ENCODE measurements at regions not wholly inside any gene's neighbourhood (a gene's known extent, or its start where the extent isn't known, plus 50 kb on each side); places are given as distances from the start of the nearest gene placed in this dataset.
"Not testable (repeated sequence)": the region's sequence is repeated elsewhere in the genome, so short reads cannot be mapped to it uniquely, and the experiment has no call there.

DNA sequence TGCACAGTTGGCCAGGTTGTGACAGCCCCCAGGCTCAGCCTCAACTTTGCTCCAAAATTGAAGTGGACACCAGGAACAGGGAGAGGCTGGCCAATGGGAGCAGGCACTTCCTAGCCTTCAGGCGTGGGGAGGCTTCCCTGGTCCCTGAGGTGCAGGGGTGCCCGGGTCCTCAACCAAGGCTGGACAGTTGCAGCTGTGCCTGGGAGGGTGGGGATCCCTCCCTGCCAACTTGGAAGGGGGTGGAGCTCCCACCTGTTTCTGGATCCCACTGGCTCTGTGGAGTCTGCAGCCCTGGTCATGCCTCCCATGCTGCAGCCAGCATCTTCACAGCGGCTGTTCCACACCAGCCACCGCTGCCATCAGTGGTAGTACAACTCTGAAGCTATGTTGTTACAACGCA, 502.8 kb upstream of the SLITRK5 start:
- H3K4me3 ChIP-seq (ENCODE audit: low read length), result no peak overlapping the region
- TF ChIP-seq, protein P1, sequence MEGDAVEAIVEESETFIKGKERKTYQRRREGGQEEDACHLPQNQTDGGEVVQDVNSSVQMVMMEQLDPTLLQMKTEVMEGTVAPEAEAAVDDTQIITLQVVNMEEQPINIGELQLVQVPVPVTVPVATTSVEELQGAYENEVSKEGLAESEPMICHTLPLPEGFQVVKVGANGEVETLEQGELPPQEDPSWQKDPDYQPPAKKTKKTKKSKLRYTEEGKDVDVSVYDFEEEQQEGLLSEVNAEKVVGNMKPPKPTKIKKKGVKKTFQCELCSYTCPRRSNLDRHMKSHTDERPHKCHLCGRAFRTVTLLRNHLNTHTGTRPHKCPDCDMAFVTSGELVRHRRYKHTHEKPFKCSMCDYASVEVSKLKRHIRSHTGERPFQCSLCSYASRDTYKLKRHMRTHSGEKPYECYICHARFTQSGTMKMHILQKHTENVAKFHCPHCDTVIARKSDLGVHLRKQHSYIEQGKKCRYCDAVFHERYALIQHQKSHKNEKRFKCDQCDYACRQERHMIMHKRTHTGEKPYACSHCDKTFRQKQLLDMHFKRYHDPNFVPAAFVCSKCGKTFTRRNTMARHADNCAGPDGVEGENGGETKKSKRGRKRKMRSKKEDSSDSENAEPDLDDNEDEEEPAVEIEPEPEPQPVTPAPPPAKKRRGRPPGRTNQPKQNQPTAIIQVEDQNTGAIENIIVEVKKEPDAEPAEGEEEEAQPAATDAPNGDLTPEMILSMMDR (conservative IDR thresholded peaks at IDR 0.05; ENCODE audit: low read depth, low read length), result no peak
- no peak for DNase-seq (ENCODE audit: low read depth)

DNA sequence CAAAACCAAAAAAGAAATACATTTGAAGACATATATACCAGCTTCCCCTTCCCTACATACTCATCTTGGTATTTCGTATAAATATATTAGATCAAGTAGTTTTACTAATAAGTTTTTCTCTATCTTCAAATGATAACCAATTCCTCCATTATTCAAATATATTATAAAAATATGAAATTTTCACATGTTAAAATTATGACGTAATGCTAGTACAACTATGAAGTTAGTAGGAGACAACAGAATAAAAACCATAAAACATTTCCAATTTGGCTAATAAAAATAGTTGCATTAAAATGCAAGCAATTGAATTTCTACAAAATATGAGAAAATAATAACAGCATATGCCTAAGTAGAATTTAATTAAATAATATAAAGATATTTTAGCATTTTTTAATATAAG, 501.8 kb upstream of the SLITRK5 start:
- TF ChIP-seq, protein P1 (conservative IDR thresholded peaks at IDR 0.05; ENCODE audit: low read depth, low read length), result no peak
- no peak for DNase-seq (ENCODE audit: low read depth)
- H3K4me3 ChIP-seq (ENCODE audit: low read length), result no peak overlapping the region

DNA sequence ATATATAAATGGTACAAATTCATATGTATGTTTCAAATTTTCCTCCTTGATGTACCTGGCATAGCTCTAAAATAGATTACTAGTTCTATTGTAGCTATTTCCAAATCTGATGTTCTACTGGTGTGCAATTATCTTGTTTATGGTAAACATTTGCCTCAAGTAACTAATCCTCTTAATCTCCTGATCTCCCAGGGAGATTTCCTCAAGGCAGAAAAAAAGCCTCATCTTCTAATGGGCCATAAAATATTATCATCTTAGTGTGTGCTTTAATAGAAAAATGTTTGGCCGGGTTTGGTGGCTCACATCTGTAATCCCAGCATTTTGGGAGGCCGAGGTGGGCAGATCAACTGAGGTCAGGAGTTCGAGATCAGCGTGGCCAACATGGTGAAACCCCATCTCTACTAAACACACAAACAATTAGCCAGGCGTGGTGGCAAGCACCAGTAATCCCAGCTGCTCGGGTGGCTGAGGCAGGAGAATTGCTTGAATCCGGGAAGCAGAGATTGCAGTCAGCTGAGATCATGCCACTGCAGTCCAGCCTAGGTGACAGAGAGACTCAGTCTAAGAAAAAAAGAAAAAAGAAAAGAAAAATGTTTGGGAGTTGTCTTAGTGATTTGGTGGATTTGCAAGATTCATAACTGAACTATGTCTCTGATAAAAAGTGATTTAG, 498.9 kb upstream of the SLITRK5 start:
- peak; percentile 5 for DNase-seq (ENCODE audit: low read depth)
- TF ChIP-seq, protein P1 (conservative IDR thresholded peaks at IDR 0.05; ENCODE audit: low read depth, low read length), result no peak
- no peak overlapping the region for H3K4me3 ChIP-seq (ENCODE audit: low read length)

DNA sequence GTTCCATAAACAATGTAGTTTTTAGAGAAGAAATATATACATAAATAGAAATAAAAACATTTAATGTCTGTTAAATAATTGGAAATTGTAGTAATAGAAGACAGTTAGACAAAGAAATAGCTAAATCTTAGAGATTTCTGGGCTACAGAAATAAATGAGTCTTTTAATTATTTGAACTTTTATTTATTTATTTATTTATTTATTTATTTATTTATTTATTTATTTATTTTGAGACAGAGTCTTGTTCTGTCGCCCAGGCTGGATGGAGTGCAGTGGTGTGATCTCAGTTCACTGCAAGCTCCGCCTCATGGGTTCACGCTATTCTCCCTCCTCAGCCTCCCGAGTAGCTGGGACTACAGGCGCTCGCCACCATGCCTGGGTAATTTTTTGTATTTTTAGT, 486.0 kb upstream of the SLITRK5 start:
- H3K4me3 ChIP-seq (ENCODE audit: low read length); DNase-seq (ENCODE audit: low read depth): not testable (repeated sequence)

DNA sequence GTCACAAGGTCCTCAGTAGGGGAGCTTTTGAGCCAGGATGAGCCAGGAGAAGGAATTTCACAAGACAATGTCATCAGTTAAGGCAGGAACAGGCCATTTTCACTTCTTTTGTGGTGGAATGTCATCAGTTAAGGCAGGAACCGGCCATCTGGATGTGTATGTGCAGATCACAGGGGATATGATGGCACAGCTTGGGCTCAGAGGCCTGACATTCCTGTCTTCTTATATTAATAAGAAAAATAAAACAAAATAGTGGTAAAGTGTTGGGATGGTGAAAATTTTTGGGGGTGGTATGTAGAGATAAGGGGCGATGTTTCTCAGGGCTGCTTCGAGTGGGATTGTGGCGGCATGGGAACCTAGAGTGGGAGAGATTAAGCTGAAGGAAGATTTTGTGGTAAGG, 484.5 kb upstream of the SLITRK5 start:
- H3K4me3 ChIP-seq (ENCODE audit: low read length); DNase-seq (ENCODE audit: low read depth): not testable (repeated sequence)

DNA sequence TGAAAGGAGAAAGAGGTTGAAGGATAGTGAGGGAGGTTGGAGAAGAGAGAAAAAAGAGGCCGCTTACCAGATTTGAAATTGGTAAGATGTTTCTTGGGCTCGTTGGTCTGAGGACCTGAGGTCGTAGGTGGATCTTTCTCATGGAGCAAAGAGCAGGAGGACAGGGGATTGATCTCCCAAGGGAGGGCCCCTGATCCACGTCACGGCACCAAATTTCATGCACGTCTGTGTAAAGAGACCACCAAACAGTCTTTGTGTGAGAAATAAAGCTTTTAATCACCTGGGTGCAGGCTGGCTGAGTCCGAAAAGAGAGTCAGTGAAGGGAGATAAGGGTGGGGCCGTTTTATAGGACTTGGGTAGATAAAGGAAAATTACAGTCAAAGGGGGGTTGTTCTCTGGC, 479.7 kb upstream of the SLITRK5 start:
- H3K4me3 ChIP-seq (ENCODE audit: low read length); DNase-seq (ENCODE audit: low read depth): not testable (repeated sequence)

DNA sequence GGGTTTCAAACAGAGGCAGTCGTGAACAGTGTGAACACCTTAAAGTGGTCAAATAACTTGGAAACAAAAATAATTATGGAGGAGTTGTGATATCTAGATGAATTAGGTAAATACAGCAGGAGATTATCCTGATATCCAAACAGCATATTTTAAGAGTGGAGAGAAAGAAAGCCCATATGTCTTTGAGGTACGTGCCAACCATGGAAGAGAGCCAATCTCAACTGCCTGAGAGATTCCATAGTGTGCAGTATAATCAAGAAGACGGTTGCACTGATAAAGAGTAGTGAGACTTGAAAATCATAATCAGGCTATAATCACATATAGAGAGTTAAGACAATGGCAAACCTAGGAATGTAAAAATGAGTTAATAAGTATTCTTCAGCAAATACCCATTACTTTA, 472.8 kb upstream of the SLITRK5 start:
- DNase-seq (ENCODE audit: low read depth), result peak; percentile 0
- no peak overlapping the region for H3K4me3 ChIP-seq (ENCODE audit: low read length)
- TF ChIP-seq, protein P1 (conservative IDR thresholded peaks at IDR 0.05; ENCODE audit: low read depth, low read length), result no peak

DNA sequence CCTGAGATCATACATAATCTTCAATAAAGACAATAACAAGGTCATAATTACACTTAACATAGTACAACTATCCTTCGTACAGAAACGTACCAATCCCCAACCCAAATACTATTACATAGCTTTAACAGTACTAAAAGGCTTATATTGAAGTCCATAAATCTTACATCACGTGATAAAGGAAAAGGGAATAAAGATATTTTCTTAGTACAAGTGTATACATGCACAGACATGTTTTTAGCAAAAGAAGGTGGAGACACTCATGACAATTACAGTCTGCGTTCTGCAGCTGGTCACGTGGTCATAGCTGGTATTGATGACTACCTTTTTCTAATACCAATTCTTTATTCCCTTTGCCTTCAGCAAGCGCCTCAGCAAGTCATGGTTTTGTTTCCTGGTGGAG, 464.5 kb upstream of the SLITRK5 start:
- DNase-seq (ENCODE audit: low read depth), result no peak
- TF ChIP-seq, protein P1 (conservative IDR thresholded peaks at IDR 0.05; ENCODE audit: low read depth, low read length), result no peak
- no peak overlapping the region for H3K4me3 ChIP-seq (ENCODE audit: low read length)

Data from retinal pigment epithelial cell (primary cell).